Neutrophil (primary cell): ENCODE measurements at regions not wholly inside any gene's neighbourhood (a gene's known extent, or its start where the extent isn't known, plus 50 kb on each side); places are given as distances from the start of the nearest gene placed in this dataset.

Source experiments
- H3K27ac ChIP-seq: fragments of 200-600 bp; sonication (generic); 2 replicates; pipeline ENCODE4 v1.5.1; 2016; ENCODE audit warnings: mild to moderate bottlenecking, moderate library complexity
- H3K27me3 ChIP-seq: fragments of 200-600 bp; sonication (generic); 2 replicates; pipeline ENCODE4 v1.6.0; 2016; ENCODE audit warnings: mild to moderate bottlenecking
- H3K36me3 ChIP-seq: fragments of 200-600 bp; sonication (generic); 2 replicates; pipeline ENCODE4 v1.5.1; 2017
- H3K4me1 ChIP-seq, 2 experiments: fragments of 200-600 bp in 1 of 2; sonication (generic) in 1 of 2; 1 replicate in 1 of 2; 2 replicates in 1 of 2; pipeline versions ENCODE4 v1.5.1 to v1.6.1; 2013 to 2016; ENCODE audit warnings: low read depth in 1 of 2, low read length in 1 of 2, mild to moderate bottlenecking in 1 of 2, moderate library complexity in 1 of 2; ENCODE audit not compliant: control insufficient read depth in 1 of 2, insufficient read depth in 1 of 2
- H3K4me3 ChIP-seq, 2 experiments: fragments of 200-600 bp in 1 of 2; sonication (generic) in 1 of 2; 1 replicate in 1 of 2; 2 replicates in 1 of 2; pipeline ENCODE4 v1.5.1; 2013 to 2016; ENCODE audit warnings: low read depth in 1 of 2, low read length in 1 of 2, mild to moderate bottlenecking in 1 of 2, moderate library complexity in 1 of 2
- H3K9me3 ChIP-seq: fragments of 200-600 bp; sonication (generic); 2 replicates; pipeline ENCODE4 v1.5.1; 2016
- CTCF ChIP-seq: fragments of 200-600 bp; sonication (generic); IDR thresholded peaks from 2 replicates; pipeline ENCODE4 v1.5.1; 2016; ENCODE audit warnings: antibody characterized with exemption

DNA sequence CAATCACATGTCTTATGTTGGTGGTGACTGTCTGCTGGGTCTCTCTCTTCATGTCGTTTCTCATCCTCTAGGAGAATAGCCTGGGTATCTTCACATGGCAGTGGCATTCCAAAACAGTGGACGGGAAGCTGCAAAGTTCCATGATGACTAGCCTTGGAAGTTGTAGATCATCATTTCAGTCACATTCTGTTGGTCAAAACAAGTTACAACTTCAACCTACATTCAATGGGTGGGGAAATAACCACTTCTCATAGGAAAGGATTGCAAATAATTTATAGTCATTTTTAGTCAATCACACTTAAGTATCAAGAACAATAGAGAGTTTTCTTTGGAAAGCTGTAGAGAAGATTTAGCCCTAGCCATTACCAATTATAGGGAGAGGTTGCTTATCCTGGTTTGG, 395.0 kb upstream of the CDH2 start:
- H3K27ac ChIP-seq = no peak overlapping the region
- no peaks in the 10 kb centered on the region for H3K36me3 ChIP-seq
- H3K27me3 ChIP-seq = no peaks in the 10 kb centered on the region
- TF ChIP-seq CTCF = no peak
- H3K4me3 ChIP-seq = no peak overlapping the region
- no peaks in the 10 kb centered on the region for H3K9me3 ChIP-seq
- no peaks in the 10 kb centered on the region for H3K4me1 ChIP-seq

DNA sequence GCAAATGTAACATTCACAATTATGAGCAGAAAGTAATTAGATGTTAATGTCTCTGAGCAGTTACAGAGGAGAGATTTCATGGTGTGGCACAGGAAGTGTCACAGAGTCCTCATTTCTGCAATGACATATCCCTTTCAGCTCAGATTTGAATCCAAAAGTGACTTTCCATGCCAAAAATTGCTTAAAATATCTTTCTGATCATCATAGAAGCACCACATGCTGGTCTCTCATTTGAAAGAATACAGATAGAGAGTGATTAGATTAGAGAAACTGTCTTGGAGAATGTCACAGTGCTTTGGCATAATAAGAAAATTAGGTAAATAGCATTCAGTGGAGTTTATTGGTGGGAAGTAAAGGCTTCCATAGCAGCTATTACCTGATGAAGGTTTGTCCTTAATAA, 383.4 kb upstream of the CDH2 start:
- Histone ChIP-seq H3K27me3 (no peaks in the 10 kb centered on the region), H3K36me3 (no peaks in the 10 kb centered on the region), H3K27ac (no peak overlapping the region), H3K4me3 (no peak overlapping the region), H3K4me1 (no peaks in the 10 kb centered on the region), H3K9me3 (no peaks in the 10 kb centered on the region)
- no peak for TF ChIP-seq CTCF

DNA sequence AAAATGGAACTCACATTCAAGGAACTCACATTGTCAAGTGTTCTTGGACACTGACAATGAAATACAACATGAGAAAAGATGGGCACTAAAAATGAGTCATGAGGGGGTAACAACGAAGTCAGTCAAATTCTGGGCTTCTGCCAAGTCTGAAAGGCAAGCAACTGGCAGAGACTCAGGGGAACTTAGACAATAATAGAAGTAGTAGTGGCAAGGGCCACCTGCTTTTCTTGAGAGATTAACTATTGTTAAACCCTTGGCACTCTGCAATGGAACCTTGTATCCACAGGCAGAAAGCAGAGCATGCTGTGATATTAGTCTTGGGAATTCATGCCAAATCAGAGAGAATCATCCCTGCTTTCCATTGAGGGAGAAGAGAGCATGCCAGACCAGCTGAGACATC, 382.6 kb upstream of the CDH2 start:
- TF ChIP-seq CTCF = no peak
- no peaks in the 10 kb centered on the region for H3K4me1 ChIP-seq
- H3K27ac ChIP-seq = no peak overlapping the region
- no peaks in the 10 kb centered on the region for H3K9me3 ChIP-seq
- H3K27me3 ChIP-seq = no peaks in the 10 kb centered on the region
- H3K36me3 ChIP-seq = no peaks in the 10 kb centered on the region
- H3K4me3 ChIP-seq = no peak overlapping the region

GRCh38 chr18:28541934-28542333, 365.0 kb upstream of the CDH2 start:
- no peak for TF ChIP-seq CTCF
- no peak overlapping the region for H3K27ac ChIP-seq

GRCh38 chr18:28541276-28541930, 364.5 kb upstream of the CDH2 start:
- no peaks in the 10 kb centered on the region for H3K4me1 ChIP-seq

More at GRCh38 chr18:28541934-28542333, 365.0 kb upstream of the CDH2 start:
- no peaks in the 10 kb centered on the region for H3K27me3 ChIP-seq
- H3K4me3 ChIP-seq = no peak overlapping the region
- H3K36me3 ChIP-seq = no peaks in the 10 kb centered on the region
- no peaks in the 10 kb centered on the region for H3K9me3 ChIP-seq
- H3K4me1 ChIP-seq = no peaks in the 10 kb centered on the region

More at GRCh38 chr18:28541276-28541930, 364.5 kb upstream of the CDH2 start:
- no peak overlapping the region for H3K4me3 ChIP-seq
- H3K36me3 ChIP-seq = no peaks in the 10 kb centered on the region
- H3K9me3 ChIP-seq = no peaks in the 10 kb centered on the region
- TF ChIP-seq CTCF = no peak
- H3K27me3 ChIP-seq = no peaks in the 10 kb centered on the region
- no peak overlapping the region for H3K27ac ChIP-seq
